Activated CD8-positive, alpha-beta memory T cell treated with anti-CD3 and anti-CD28 coated beads, Interleukin-2, amount 50 U/mL, for 1 hour (primary cell): ENCODE measurements at regions not wholly inside any gene's neighbourhood (a gene's known extent, or its start where the extent isn't known, plus 50 kb on each side); places are given as distances from the start of the nearest gene placed in this dataset.

Experiments
- DNase-seq: peaks from one replicate; pipeline ENCODE4 v3.0.0-alpha.2; 2020; ENCODE audit errors: extremely low read depth

DNA sequence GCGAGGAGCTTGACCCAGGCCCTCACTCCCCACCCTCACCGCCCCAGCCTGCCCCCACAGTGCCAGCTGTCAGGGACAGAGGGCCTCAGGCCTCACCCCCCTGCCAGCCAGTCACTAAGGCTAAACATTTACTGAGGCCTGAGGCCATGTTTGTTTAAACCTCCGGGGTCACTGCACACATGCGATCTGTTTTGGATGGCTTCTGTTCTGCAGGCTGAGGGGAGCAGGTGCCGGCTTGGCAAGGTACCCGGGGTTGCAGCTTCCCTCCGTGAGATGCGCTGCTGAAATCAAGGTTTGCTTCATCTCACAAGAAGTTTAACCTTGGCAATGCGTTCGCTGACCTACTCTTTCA lies 103.3 kb upstream of the BOD1 start:
- no peak for DNase-seq

DNA sequence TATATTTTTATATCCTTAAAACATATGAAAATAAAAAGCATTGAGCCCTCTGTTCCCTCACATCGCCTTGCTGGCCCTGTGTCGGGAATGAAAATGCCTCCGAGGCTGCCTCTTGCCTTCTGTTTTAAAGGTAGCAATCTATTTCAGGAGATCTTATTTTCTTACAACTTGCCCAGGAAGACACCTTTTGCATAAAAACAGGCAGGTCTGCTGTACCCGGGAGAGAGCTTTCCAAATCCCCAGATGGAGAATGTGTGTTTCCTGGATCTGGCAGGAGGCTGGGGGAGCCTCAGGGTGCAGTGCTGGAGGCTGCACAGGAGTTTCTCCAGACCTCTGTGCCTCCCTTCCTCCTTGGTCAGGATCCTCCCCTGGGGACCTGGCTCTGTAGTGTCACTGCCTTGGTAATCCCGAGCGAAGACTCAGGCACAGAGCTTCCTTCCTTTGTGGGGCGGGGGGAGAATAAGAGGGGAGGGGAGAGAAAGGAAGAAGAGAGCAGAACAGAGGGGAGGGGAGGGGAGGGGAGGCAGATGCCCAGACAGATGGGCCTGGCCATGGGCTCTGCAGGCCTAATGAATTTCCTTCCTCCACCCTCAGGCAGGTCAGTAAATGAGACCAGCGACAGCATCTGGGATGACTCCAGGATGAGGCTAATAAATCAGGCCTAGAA lies 104.0 kb upstream of the BOD1 start:
- no peak for DNase-seq

DNA sequence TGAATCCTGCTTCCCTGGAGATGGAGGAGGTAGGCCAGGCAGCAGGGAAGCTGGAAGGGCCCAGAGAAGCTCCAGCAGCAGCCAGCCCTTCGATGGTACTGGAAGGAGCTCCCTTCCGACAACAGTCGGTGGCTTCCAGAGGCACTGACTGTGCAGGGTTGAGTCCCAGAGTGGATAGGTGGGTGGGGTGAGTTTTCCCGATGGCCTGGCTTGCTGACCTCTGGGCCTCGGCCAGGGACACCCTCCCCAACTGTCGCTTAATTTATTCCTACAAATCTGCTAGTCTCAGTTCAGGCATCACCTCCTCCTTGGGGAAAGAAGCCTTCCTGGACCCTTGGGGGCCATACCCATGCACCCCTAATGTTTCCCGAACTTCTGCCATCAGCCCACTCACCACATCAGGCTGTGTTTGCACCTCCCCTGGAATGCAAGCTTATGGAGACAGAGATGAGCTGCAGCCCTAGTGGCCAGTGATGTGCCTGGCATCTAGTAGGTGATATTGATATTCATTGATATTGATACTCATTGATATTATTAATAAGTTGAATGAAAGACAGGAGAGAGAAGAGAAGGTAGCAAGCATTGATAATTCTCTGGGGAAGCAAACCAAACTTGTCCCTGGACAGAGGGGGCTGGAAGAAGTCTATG lies 104.6 kb upstream of the BOD1 start:
- no peak for DNase-seq

DNA sequence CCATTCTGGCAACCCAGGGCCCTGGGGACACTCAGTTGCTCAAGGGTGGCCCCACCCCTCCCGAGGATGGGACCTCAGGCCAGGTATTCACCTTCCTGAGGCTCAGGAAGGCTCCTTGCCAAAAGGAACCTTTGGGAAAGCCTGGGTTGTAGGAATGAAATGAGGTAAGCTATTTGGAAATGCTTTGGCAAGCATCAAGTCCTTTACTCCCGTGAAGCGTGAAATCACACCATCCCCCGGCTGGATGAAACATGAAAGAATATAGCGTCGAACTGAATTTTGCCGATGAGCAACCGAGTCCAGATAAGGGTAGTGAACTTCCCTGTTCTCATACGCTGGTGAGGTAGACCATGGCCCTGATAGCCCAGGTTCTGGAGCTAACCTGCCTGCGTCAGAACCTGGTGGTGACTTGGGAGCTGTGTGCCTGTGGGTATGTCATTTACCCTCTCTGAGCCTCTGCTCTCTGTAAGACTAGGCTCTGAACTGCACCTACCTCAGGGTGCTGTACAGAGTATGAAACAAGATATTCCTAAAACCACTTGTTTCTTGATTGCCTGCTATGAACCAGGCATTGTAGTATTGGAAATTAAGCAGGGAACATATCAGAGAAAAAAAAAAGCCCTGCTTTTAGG lies 105.3 kb upstream of the BOD1 start:
- DNase-seq, result no peak

DNA sequence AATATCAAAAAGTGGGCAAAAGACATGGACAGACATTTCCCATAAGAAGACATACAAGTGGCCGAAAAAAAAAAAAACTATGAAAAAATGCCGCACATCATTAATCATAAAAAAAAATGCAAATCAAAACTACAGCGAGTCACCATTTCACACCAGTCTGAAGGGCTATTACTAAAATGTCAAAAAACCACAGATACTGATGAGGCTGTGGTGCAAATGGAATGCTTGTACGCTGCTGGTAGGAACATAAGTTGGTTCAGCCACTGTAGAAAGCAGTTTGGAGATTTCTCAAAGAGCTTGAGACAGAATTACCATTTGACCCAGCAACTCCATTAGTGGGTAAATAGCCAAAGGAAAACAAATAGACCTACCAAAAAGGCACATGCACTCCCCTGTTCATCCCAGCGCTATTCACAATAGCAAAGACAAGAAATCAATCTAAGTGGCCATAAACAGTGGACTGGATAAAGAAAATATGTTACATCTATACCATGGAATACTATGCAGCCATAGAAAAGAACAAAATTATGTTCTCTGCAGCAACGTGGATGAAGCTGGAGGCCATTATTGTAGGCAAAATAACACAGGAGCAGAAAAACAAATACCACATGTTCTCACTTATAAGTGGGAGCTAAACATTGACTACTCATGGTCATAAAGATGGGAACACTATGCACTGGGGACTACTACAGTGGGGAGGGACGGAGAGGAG lies 110.6 kb upstream of the BOD1 start:
- DNase-seq, result no peak

DNA sequence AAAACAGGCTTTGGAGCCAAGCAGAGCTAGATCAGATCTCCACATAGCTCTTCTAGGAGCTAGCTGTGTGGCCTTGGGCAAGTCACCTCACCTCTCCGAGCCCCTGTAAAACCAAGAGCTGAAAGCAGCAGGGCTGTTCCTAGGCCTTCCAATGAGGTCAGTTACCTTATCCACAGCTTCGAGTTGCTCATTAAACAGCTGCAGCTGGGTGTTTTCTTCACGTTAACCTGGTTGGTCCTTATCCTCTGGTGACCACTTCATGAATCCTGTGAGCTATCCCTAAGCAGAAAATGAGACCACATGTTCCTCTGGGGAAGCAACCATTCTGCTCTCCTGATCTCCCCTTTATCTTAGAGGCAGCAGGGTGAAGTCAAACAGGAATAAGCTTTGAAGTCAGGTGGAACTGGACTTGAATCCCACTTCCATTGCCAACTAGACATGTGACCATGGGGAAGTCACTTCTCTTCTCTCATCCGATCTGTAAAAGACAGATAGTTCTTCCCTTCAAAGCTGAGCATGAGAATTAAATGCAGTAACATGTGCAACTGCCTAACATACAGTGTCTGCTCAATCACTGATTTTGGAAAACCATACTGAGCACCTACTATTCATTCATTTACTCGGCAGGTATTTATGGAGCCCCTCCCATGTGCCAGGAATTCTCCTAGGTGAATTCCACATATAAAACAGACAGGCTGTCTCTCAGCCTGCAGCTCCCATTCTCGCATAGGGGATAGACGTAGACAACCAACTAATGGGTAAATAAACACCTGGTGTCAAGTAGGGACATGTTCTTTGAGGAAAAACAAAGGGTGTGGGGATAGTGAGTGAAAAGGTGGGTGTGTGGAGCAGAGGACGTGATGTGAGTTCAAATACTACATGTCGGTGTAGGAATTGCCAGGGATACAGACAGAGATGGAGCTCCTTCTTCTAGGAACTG lies 111.7 kb upstream of the BOD1 start:
- no peak for DNase-seq

DNA sequence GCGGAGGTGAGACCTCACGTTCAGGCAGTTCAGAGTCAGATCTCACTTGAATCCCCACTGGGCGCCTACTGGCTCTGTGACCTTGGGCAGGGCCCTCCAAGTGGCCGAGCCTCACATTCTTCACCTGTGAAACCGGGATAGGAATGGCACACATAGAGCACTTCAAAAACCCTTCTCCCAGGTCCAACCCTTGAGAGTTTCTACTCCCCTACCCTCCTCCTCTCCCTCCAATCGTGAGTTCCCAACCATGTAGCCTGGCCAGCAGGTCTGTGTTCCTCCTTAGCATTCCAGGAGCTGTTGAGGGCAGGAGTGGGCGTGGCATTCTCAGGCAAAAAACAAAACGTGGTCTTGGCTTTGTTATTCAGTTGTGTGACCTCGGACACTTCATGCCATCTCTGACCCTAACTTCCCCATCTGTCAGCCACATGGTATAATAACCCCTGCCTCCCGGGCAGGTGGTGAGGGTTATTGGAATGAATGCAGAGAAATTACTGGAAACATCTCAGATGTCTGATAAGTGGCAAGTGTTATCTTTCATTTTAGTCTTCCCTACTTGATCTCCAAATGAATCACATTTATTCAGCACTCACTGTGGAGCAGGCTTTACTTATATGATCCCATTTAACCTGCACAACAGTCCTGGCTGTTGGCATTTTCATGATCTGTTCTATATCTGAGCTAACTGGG lies 112.8 kb upstream of the BOD1 start:
- DNase-seq, result no peak

DNA sequence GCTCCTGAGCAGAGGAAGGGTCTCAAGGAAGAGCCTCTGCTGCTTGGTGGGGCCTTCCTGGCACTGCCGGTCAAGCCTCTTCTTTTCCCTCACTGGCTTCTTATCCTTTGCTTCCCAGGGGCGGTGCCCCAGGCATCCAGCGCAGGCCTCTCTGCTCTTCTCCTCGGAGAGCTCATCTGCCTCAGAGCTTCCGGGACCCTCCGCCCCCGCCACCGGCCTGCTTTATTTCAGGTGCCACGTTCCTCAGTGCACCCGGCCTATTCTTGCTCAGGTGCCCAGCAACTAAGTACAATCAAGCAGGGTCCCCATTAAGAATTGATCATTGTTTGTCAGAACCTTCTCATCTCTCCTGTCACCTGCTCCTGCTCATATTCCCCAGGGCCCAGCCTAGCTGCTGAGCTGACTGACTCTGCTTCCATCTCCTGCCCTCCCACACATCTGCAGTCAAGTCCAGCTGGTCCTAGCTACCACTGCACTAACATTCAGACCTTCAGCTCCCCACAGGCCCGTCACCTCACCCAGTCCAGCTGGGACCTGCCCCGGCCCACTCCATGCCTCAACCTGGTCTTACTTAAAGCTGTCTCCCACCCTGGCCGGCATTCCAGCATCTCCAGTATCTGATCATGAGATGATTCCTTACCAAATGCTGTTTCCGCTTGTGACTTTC lies 114.3 kb upstream of the BOD1 start:
- DNase-seq, result no peak

DNA sequence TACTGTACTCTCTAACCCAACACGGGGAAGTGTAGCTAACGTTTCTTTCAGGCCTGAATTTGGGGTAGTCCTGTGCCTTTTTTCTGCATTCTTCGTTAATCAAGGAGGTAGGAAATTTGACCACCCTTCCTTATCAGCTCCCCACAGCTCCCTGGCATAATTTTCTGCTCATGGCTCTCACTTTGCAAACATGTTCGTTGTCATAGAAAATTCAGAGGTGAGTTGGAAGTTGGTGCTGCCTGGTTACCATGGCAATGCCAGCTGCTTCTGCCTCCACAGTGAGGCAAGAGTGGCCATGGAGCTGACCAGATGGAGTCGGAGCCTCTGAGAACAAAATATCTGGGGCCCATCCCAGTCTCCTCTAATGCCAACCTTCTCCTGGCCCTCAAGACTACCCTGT lies 116.6 kb upstream of the BOD1 start:
- no peak for DNase-seq

DNA sequence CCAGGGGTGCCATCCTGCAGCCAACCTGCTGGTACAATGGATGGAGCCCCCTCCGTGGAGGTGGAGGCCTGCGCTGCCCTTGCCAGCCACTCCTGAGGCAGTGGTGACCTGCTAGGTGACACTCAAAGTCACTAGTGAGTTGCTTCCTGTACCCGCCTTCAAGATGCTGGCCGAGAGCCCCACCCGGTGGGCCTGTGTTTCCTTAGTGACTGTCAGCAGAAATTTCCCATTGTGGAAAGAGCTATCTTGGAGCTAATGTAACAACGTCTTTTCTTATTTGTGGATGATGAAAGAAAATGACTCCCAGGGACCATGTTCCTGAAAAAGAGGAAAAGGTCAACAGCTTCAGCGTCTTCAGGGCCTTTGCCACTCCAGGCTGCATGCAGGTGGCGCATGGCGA lies 117.0 kb upstream of the BOD1 start:
- DNase-seq, result no peak

DNA sequence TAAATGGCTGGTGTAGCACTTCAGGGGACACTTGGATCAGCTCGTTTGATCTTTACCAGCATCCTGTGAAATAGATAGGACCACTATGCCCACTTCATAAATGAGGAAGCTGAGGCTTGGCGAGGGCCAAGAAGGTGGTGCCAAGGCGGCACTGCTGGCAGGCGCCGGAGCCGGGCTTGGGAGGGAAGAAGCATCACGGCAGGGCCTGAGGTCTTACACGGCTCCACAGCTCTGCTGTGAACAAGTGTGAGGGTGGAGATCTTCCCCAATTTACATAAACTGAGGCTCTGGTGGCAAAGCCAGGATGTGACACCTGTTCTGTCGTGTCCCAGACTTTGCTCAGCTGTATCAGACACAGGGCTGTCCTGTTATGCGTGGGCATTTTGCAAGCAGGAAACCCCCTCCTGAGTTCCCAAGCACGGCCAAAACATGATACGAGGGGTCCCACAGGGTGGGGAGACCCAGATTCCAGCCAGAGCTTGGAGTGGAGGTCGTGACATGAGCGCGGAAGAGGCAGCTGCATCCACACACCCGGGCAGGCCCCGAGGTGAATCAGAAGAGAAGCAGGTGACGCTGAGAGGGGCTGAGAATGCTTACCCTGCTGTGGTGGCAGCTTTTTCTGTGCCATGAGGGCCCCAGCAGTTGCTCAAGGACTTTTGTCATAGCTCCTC lies 117.5 kb upstream of the BOD1 start:
- DNase-seq, result no peak

- DNase-seq, result no peak
Observed at GRCh38 chr5:173734716-173735115, 118.3 kb upstream of the BOD1 start.

DNA sequence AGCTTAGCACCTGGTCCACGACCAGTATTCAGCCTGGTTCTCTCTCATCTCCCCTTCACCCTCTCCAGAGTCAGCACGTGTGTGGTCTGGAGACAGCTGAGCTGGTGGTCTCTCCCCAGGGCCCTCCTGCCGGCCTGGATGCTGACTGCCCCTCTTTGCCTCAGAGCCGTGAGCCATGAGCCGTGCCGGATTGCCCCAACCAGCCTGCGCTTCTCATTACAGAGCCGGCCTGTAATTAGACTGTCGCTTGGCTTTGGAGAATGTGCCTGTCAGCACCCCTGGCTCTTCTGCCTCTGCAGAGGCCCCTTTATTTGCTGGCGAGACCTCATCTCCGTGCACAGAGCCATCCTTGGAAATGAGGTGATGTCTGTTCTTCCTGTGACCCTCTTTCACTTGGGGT lies 118.7 kb upstream of the BOD1 start:
- DNase-seq, result no peak

DNA sequence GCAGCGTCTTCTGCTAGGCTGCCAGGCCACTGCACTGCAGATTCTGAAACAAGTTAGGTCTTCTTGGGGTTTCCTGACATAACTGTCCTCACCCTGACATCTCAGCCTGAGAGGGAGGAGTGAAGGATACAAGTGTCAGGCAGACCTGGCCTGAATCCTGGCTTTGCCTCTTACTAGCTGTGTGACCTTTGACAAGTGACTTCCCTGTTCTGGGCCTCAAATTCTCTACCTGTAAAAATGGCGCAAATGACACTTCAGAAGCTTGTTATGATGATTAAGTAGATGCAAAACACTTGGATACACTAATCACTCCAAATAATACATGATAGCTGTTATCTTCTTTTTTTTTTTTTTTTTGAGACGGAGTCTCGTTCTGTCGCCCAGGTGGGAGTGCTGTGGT lies 119.2 kb upstream of the BOD1 start:
- DNase-seq, result no peak

GRCh38 chr5:173736374-173736773 lies 119.9 kb upstream of the BOD1 start:
- DNase-seq, result no peak

DNA sequence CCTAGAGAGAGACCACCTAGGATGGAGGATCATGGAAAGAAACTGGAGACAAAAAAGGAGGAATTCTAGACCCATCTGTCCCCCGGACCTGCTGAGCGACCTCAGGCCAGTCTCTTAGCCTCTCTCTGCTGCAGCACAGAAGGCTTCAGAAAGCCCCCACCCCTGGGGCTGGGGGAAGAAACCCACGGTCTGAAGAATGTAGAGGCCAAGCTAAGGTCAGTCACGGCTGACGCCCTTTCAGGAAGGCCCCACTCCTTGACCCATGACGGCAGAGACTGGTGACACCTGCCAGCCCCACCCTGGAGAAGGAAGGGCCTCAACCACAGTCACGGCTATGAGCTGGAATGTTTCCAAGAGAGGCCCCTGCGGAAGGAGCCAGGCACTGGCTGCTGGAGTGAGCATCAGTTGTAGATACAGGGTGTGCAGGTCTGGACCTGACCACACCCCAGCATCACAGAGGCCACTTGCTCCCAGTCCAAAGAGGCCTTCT lies 120.5 kb upstream of the BOD1 start:
- DNase-seq, result no peak

GRCh38 chr5:173739741-173740140 lies 123.3 kb upstream of the BOD1 start:
- no peak for DNase-seq

DNA sequence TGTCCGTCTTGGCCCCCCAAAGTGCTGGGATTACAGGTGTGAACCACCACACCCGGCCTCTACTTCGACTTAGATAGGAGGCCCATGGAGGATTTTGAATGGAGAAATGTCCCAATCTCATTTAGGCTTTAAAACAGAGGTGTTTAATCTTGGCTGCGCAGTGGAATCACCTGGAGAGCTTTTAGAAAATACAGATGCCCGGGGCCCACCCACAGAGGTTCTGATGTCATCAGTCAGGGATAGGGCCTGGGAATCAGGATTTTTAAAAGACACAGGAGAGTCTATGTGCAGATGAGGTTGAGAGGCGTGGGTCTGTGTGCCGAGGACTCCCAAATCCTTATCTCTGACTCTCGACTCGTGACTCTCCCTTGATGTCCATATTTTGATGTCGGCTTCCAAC lies 124.0 kb upstream of the BOD1 start:
- DNase-seq, result no peak

GRCh38 chr5:173741087-173741486 lies 124.6 kb upstream of the BOD1 start:
- no peak for DNase-seq
